ENCODE measurements at regions not wholly inside any gene's neighbourhood (a gene's known extent, or its start where the extent isn't known, plus 50 kb on each side); places are given as distances from the start of the nearest gene placed in this dataset.

- TF ChIP-seq, protein P1, sequence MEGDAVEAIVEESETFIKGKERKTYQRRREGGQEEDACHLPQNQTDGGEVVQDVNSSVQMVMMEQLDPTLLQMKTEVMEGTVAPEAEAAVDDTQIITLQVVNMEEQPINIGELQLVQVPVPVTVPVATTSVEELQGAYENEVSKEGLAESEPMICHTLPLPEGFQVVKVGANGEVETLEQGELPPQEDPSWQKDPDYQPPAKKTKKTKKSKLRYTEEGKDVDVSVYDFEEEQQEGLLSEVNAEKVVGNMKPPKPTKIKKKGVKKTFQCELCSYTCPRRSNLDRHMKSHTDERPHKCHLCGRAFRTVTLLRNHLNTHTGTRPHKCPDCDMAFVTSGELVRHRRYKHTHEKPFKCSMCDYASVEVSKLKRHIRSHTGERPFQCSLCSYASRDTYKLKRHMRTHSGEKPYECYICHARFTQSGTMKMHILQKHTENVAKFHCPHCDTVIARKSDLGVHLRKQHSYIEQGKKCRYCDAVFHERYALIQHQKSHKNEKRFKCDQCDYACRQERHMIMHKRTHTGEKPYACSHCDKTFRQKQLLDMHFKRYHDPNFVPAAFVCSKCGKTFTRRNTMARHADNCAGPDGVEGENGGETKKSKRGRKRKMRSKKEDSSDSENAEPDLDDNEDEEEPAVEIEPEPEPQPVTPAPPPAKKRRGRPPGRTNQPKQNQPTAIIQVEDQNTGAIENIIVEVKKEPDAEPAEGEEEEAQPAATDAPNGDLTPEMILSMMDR (IDR thresholded peaks at IDR 0.05; ENCODE audit: low read depth, low read length, poor library complexity, severe bottlenecking): no peak
- no peak for TF ChIP-seq EZH2phosphoT487 (IDR thresholded peaks at IDR 0.05; ENCODE audit: borderline replicate concordance, low read length)
- no peaks in the 10 kb centered on the region for H3K36me3 ChIP-seq (ENCODE audit: control insufficient read depth, low read length)
Measured at GRCh38 chr2:204274429-204274828, 270.8 kb upstream of the PARD3B start.

GRCh38 chr2:204274991-204275390, 270.3 kb upstream of the PARD3B start:
- Histone ChIP-seq H3K9me2 (replicated peaks; ENCODE audit: control insufficient read depth, low read length) (no peaks in the 10 kb centered on the region; the same call in 1 of the 2 replicates), H3F3A (ENCODE audit: control insufficient read depth, insufficient read depth) (no peaks in the 10 kb centered on the region), H3K79me2 (ENCODE audit: control insufficient read depth, low read length) (no peaks in the 10 kb centered on the region), H3K4me1 (ENCODE audit: control insufficient read depth, low read length) (no peaks in the 10 kb centered on the region), H3K4me3 (ENCODE audit: low read length) (no peak overlapping the region), H4K20me1 (ENCODE audit: control insufficient read depth, insufficient read depth, low read depth, low read length) (no peaks in the 10 kb centered on the region), H3K4me2 (ENCODE audit: low read length) (no peak overlapping the region), H3K27ac (ENCODE audit: low read depth, low read length) (no peak overlapping the region), H3K9me3 (ENCODE audit: control insufficient read depth, insufficient read depth, low read length) (no peaks in the 10 kb centered on the region), H3K36me3 (ENCODE audit: control insufficient read depth, low read length) (no peaks in the 10 kb centered on the region), H3K27me3 (ENCODE audit: control insufficient read depth, low read length) (no peaks in the 10 kb centered on the region)
- TF ChIP-seq, protein P1 (IDR thresholded peaks at IDR 0.05; ENCODE audit: low read depth, low read length, poor library complexity, severe bottlenecking): no peak
- no peak for TF ChIP-seq EZH2phosphoT487 (IDR thresholded peaks at IDR 0.05; ENCODE audit: borderline replicate concordance, low read length)

More at GRCh38 chr2:204274429-204274828, 270.8 kb upstream of the PARD3B start:
- Histone ChIP-seq H4K20me1 (ENCODE audit: control insufficient read depth, insufficient read depth, low read depth, low read length) (no peaks in the 10 kb centered on the region), H3K4me1 (ENCODE audit: control insufficient read depth, low read length) (no peaks in the 10 kb centered on the region), H3K27me3 (ENCODE audit: control insufficient read depth, low read length) (no peaks in the 10 kb centered on the region), H3K4me2 (ENCODE audit: low read length) (no peak overlapping the region), H3K9me3 (ENCODE audit: control insufficient read depth, insufficient read depth, low read length) (no peaks in the 10 kb centered on the region), H3K4me3 (ENCODE audit: low read length) (no peak overlapping the region), H3K79me2 (ENCODE audit: control insufficient read depth, low read length) (no peaks in the 10 kb centered on the region), H3F3A (ENCODE audit: control insufficient read depth, insufficient read depth) (no peaks in the 10 kb centered on the region), H3K9me2 (replicated peaks; ENCODE audit: control insufficient read depth, low read length) (no peaks in the 10 kb centered on the region; the same call in 1 of the 2 replicates), H3K27ac (ENCODE audit: low read depth, low read length) (no peak overlapping the region)

DNA sequence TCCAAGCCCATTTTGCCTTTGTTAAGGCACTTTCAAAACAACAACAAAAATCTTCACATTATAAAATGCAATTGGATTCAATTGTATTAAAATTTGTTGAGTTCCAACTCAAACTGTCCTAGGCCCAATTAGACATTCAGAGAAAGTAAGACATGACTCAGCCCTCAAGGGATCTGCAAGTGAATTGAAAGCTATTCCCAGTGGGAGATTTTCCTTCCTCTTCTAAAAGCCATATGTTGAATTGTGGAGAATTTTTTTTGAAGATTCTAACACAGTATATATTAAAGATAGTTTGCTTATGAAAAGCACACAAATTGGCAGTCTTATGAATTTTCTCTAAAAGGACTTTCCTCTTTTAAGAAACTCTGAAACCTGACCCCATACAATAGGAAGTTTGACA, 268.0 kb upstream of the PARD3B start:
- Histone ChIP-seq H4K20me1 (ENCODE audit: control insufficient read depth, insufficient read depth, low read depth, low read length) (no peaks in the 10 kb centered on the region), H3K79me2 (ENCODE audit: control insufficient read depth, low read length) (no peaks in the 10 kb centered on the region), H3K36me3 (ENCODE audit: control insufficient read depth, low read length) (no peaks in the 10 kb centered on the region), H3K4me3 (ENCODE audit: low read length) (no peak overlapping the region), H3K9me2 (replicated peaks; ENCODE audit: control insufficient read depth, low read length) (no peaks in the 10 kb centered on the region; the same call in 1 of the 2 replicates), H3K9me3 (ENCODE audit: control insufficient read depth, insufficient read depth, low read length) (no peaks in the 10 kb centered on the region), H3F3A (ENCODE audit: control insufficient read depth, insufficient read depth) (no peaks in the 10 kb centered on the region), H3K4me1 (ENCODE audit: control insufficient read depth, low read length) (no peaks in the 10 kb centered on the region), H3K27me3 (ENCODE audit: control insufficient read depth, low read length) (no peaks in the 10 kb centered on the region), H3K4me2 (ENCODE audit: low read length) (no peak overlapping the region), H3K27ac (ENCODE audit: low read depth, low read length) (no peak overlapping the region)
- TF ChIP-seq EZH2phosphoT487 (IDR thresholded peaks at IDR 0.05; ENCODE audit: borderline replicate concordance, low read length): no peak
- TF ChIP-seq, protein P1 (IDR thresholded peaks at IDR 0.05; ENCODE audit: low read depth, low read length, poor library complexity, severe bottlenecking): no peak

Measured in DOHH2 (cell line).